SIG-M5 treated with dmso at 0.1 percent for 504 hours (cell line): ENCODE measurements at regions not wholly inside any gene's neighbourhood (a gene's known extent, or its start where the extent isn't known, plus 50 kb on each side); places are given as distances from the start of the nearest gene placed in this dataset.
"Not testable (repeated sequence)": the region's sequence is repeated elsewhere in the genome, so short reads cannot be mapped to it uniquely, and the experiment has no call there.

ENCODE experiments used
- DNase-seq: peaks from one replicate; lab custom pipeline; 2025; ENCODE audit not compliant: unreplicated experiment; lab: John Stamatoyannopoulos, UW

GRCh38 chr2:52082646-52083045, 1050.7 kb upstream of the NRXN1 start:
- no peak for DNase-seq

- DNase-seq = no peak
Observed at GRCh38 chr2:52079602-52080001, 1047.7 kb upstream of the NRXN1 start.

GRCh38 chr2:52077159-52077558, 1045.2 kb upstream of the NRXN1 start:
- DNase-seq = no peak

GRCh38 chr2:52074130-52074719, 1042.3 kb upstream of the NRXN1 start:
- DNase-seq = no peak

GRCh38 chr2:52072949-52073348, 1041.0 kb upstream of the NRXN1 start:
- DNase-seq = no peak

GRCh38 chr2:52070665-52071064, 1038.7 kb upstream of the NRXN1 start:
- no peak for DNase-seq

GRCh38 chr2:52064234-52064633, 1032.3 kb upstream of the NRXN1 start:
- DNase-seq = no peak

- DNase-seq = no peak
Observed at GRCh38 chr2:52054824-52055223, 1022.9 kb upstream of the NRXN1 start.

GRCh38 chr2:52036853-52037252, 1004.9 kb upstream of the NRXN1 start:
- DNase-seq = no peak

GRCh38 chr2:52036024-52036423, 1004.1 kb upstream of the NRXN1 start:
- no peak for DNase-seq

GRCh38 chr2:52035391-52035790, 1003.5 kb upstream of the NRXN1 start:
- no peak for DNase-seq

GRCh38 chr2:52034706-52035105, 1002.8 kb upstream of the NRXN1 start:
- DNase-seq = no peak

- no peak for DNase-seq
Observed at GRCh38 chr2:52022006-52022405, 990.1 kb upstream of the NRXN1 start.

GRCh38 chr2:52017646-52018235, 985.8 kb upstream of the NRXN1 start:
- no peak for DNase-seq

GRCh38 chr2:52006821-52007366, 975.0 kb upstream of the NRXN1 start:
- DNase-seq = not testable (repeated sequence)

GRCh38 chr2:52000151-52000855, 968.4 kb upstream of the NRXN1 start:
- no peak for DNase-seq

- DNase-seq = no peak
Observed at GRCh38 chr2:51998890-51999289, 967.0 kb upstream of the NRXN1 start.

- no peak for DNase-seq
Observed at GRCh38 chr2:51997571-51997970, 965.6 kb upstream of the NRXN1 start.

GRCh38 chr2:51995293-51995692, 963.4 kb upstream of the NRXN1 start:
- no peak for DNase-seq

GRCh38 chr2:51994123-51994763, 962.3 kb upstream of the NRXN1 start:
- no peak for DNase-seq

- DNase-seq = no peak
Observed at GRCh38 chr2:51990684-51991083, 958.8 kb upstream of the NRXN1 start.

GRCh38 chr2:51986101-51986500, 954.2 kb upstream of the NRXN1 start:
- DNase-seq = no peak
